ENCODE measurements at regions not wholly inside any gene's neighbourhood (a gene's known extent, or its start where the extent isn't known, plus 50 kb on each side); places are given as distances from the start of the nearest gene placed in this dataset.

DNA sequence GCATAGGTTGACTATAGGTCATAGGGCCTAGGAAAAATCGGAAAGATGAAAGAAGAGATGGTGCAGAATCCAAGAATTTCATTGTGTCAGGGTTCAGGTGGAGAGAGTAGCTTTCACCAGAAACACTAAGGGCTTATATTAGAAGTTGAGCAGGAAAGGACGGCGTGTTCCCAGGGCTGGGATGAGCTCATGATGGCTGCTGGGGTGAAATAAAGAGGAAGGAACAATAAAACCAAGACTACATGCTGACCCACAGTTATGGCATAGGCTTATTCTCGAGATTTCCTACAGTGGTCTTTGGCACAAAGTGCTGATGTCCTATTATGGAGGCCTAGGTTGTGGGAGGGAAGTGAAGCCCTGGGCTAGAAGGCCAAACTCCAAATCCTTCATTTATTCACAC, 195.8 kb downstream of the PTEN start:
- no peak for TF ChIP-seq CTCF (conservative IDR thresholded peaks at IDR 0.05; ENCODE audit: low read depth, low read length)
- no peak for TF ChIP-seq EZH2 (IDR thresholded peaks at IDR 0.05; ENCODE audit: borderline replicate concordance, low read depth, low read length, poor library complexity, severe bottlenecking)

Measured in A673 (cell line).